GM12873 (cell line): ENCODE measurements at regions not wholly inside any gene's neighbourhood (a gene's known extent, or its start where the extent isn't known, plus 50 kb on each side); places are given as distances from the start of the nearest gene placed in this dataset.

Experiments
- TF ChIP-seq, protein P1 (sequence below): IDR thresholded peaks from 2 replicates; pipeline ENCODE4 v1.5.1; 2012; ENCODE audit warnings: low read depth, mild to moderate bottlenecking, moderate library complexity, low read length, control low read depth; ENCODE audit not compliant: insufficient read depth; ENCODE audit errors: missing control alignments

DNA sequence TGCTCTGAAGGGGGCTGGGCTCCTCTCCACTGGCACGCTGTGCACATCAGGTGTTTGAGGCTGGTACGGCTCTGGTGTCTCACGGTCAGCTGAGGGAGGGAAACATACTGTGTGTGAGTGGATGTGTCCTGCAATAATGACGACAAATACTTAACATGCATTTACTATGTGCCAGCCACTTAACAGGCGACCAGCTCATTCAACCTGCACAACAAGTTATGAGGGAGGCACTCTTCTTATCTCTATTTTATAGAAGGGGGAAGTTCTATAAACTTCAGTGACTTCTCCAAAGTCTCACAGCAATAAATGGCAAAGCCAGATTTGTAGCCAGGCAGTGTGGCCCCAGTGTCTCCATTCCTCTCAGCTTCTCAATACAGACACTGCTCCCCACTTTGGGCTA lies 83.1 kb upstream of the LINGO1 start:
- TF ChIP-seq, protein P1, sequence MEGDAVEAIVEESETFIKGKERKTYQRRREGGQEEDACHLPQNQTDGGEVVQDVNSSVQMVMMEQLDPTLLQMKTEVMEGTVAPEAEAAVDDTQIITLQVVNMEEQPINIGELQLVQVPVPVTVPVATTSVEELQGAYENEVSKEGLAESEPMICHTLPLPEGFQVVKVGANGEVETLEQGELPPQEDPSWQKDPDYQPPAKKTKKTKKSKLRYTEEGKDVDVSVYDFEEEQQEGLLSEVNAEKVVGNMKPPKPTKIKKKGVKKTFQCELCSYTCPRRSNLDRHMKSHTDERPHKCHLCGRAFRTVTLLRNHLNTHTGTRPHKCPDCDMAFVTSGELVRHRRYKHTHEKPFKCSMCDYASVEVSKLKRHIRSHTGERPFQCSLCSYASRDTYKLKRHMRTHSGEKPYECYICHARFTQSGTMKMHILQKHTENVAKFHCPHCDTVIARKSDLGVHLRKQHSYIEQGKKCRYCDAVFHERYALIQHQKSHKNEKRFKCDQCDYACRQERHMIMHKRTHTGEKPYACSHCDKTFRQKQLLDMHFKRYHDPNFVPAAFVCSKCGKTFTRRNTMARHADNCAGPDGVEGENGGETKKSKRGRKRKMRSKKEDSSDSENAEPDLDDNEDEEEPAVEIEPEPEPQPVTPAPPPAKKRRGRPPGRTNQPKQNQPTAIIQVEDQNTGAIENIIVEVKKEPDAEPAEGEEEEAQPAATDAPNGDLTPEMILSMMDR: no peak

DNA sequence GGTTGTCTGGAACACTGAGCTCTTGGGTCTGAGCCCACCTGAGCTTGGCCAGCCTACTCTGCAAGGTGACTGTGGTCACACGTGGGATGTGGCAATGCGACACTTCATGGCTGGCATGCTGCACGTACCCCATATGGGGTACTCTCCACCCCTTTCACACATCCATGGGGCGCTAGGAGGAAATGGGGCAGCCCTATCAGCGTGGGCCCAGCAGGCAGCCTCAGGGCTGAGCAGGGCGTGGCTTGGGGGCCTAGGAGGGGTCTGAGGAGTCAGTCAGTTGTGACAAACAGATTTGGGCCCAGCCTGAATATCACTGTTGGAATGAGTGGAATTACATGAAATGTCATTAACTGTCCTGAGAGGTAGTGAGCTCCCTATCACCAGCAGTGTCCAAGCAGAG lies 82.3 kb upstream of the LINGO1 start:
- TF ChIP-seq, protein P1: no peak

DNA sequence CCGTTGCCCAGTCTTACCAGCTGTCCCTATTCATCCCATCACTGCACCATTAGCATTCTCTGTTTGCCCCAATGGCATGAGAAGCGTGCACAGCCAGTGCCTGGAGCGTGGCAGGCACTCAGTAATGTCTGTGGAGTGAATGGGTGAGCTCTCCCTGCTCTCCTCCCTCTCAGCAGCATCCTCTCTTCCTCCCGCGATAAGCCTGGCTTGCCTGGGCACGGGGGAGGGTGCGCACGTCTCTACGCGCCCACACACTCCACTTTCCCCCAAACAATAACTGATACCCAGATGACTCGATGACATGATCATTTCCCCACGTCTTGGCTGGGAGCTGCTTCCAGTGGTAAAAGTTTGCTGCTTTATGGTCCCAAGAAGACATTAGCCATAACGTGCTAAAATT lies 81.8 kb upstream of the LINGO1 start:
- TF ChIP-seq, protein P1: no peak

DNA sequence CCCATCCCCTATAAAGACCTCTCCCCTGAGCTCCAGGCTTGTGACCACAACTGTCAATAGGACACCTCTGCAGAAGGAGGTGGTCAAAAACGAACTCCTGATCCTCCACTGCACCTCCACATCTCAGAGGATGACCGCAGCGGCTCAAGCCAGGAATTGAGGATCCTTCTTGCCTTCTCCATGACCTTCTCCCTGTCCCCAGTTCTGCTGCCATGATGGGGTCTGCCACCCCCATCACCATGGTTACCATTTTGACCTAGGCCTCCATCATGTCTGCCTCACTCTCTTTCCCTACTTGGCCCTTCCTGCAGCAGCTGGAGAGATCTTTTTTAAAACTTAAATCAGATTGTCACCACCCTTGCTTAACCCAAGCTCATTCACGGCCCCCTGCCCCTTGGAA lies 81.3 kb upstream of the LINGO1 start:
- TF ChIP-seq, protein P1: no peak

DNA sequence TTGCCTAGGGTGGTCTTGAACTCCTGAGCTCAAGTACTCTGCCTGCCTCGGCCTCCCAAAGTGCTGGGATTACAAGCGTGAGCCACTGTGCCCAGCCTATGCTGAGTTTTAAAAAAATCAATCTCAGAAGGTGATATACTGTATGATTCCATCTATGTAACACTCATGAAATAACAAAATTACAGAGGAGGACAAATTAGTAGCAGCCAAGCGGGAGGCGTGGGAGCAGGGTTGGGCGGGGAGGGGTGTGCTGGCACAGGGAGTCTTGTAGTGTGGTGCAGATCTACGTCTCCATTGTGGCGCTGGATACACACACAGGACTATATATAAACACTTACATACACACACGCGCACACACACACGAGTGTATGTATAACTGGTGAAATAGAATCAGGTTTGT lies 80.6 kb upstream of the LINGO1 start:
- TF ChIP-seq, protein P1: no peak

DNA sequence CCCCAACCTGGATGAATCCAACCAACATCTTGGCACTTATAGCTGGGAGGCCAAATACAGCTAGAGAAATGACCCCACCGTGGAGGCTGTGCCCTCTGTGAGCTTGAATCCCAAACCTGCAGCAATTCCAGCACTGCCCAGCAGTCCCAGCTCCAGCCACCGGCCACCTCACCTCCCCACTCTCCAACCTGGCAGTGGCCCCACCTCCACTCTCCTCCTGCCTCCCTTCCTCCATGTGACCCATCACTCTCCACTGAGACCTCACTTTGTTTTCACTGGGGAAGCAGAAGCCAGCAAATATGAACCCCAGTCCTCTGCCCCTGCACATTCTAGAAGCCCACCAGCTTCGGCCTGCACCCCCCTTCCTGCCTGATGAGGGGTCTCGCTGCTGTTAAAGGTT lies 79.7 kb upstream of the LINGO1 start:
- TF ChIP-seq, protein P1: no peak

DNA sequence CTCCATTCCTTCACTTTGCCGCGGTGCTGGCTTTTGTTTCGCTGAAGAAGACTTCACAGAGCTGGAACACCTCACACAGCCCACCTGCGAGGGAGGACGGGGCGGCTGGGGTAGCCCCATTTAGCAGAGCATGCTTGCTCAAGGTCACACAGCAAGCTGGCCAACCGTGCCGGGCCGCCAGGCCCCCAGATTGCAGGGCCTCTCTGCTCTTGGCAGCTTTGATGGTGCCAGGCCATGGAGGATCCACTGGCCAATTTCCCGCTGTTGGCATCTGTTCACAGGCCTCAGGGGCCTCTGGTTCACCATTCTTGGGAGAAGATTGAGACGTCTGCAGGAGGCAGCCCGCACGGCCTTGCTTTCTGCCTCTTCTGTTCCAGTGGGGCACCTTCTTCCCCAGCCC lies 77.9 kb upstream of the LINGO1 start:
- TF ChIP-seq, protein P1: no peak
